ENCODE measurements at regions not wholly inside any gene's neighbourhood (a gene's known extent, or its start where the extent isn't known, plus 50 kb on each side); places are given as distances from the start of the nearest gene placed in this dataset.
"Not testable (repeated sequence)": the region's sequence is repeated elsewhere in the genome, so short reads cannot be mapped to it uniquely, and the experiment has no call there.

- peak; percentile 47 for DNase-seq
Measured at GRCh38 chr2:31813016-31813415, 197.8 kb downstream of the MEMO1 start.

GRCh38 chr2:31812051-31812798 is 198.6 kb downstream of the MEMO1 start:
- DNase-seq: peak; percentile 57

- no peak for DNase-seq
Measured at GRCh38 chr2:31811482-31811881, 199.3 kb downstream of the MEMO1 start.

GRCh38 chr2:31810200-31810917 is 200.4 kb downstream of the MEMO1 start:
- no peak for DNase-seq

GRCh38 chr2:31805688-31806087 is 205.1 kb downstream of the MEMO1 start:
- DNase-seq: no peak

GRCh38 chr2:31803481-31804153 is 207.2 kb downstream of the MEMO1 start:
- DNase-seq: not testable (repeated sequence)

- no peak for DNase-seq
Measured at GRCh38 chr2:31802711-31803110, 208.1 kb downstream of the MEMO1 start.

GRCh38 chr2:31799282-31799681 is 211.5 kb downstream of the MEMO1 start:
- DNase-seq: not testable (repeated sequence)

- no peak for DNase-seq
Measured at GRCh38 chr2:31788273-31788672, 207.5 kb upstream of the SRD5A2 start.

GRCh38 chr2:31785876-31786275 is 205.1 kb upstream of the SRD5A2 start:
- no peak for DNase-seq

- no peak for DNase-seq
Measured at GRCh38 chr2:31784868-31785267, 204.1 kb upstream of the SRD5A2 start.

GRCh38 chr2:31783446-31784091 is 202.8 kb upstream of the SRD5A2 start:
- not testable (repeated sequence) for DNase-seq

- DNase-seq: no peak
Measured at GRCh38 chr2:31778153-31778552, 197.4 kb upstream of the SRD5A2 start.

GRCh38 chr2:31770741-31771140 is 190.0 kb upstream of the SRD5A2 start:
- DNase-seq: no peak

- DNase-seq: no peak
Measured at GRCh38 chr2:31765078-31765945, 184.6 kb upstream of the SRD5A2 start.

GRCh38 chr2:31764169-31764568 is 183.4 kb upstream of the SRD5A2 start:
- no peak for DNase-seq

GRCh38 chr2:31762085-31762484 is 181.3 kb upstream of the SRD5A2 start:
- DNase-seq: no peak

- DNase-seq: not testable (repeated sequence)
Measured at GRCh38 chr2:31757351-31757750, 176.6 kb upstream of the SRD5A2 start.

- DNase-seq: not testable (repeated sequence)
Measured at GRCh38 chr2:31748746-31749145, 168.0 kb upstream of the SRD5A2 start.

GRCh38 chr2:31748041-31748440 is 167.3 kb upstream of the SRD5A2 start:
- DNase-seq: no peak

- DNase-seq: no peak
Measured at GRCh38 chr2:31739161-31739560, 158.4 kb upstream of the SRD5A2 start.

Data from RPMI8226 (cell line).